ENCODE measurements at regions not wholly inside any gene's neighbourhood (a gene's known extent, or its start where the extent isn't known, plus 50 kb on each side); places are given as distances from the start of the nearest gene placed in this dataset.

DNA sequence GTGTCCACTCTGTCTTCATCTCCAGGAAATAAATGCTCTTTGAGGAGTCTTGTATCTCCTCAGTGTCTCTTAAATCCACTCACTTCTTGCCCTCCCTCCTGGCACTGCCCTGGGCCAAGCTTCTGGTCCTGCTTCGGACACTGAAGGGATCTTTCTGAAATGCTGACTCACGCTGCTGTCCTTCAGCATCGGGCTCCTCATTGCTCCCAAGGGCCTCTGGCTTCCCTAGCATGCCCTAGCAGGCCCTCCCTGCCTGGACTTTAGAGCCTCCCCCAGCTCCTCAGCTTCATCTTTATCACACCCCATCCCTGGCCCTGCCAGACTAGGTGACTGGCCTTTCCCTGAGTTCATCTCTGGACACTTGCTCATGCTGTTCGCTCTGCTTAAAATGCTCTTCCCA, 96.6 kb downstream of the FOXD2 start:
- TF ChIP-seq GATA3 (IDR thresholded peaks at IDR 0.05; ENCODE audit: low read depth, low read length) (no peak), GATA2 (IDR thresholded peaks at IDR 0.05; ENCODE audit: low read depth, low read length) (no peak)

DNA sequence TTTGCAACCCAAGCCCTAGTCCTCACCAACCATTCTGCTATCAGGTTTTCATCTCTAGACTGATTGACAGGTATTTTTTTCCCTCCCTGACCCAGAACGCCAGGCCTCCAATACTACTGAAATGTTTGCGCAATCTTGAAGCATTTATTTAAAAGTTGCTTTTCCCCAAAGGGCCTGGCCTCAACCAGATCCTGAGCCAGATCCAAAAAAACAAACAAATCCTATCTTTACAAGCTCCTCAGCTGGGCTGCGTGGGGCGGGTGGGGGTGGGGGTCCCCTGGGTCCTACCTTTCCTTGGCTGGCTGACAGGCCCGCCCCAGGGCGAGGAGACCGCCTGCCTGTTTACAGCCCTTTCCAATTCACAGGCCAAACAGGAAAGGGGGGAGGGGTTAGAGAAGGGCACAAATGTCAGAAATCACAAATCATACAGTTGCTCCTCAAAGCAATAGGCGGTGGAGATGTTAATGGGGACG, 98.8 kb downstream of the FOXD2 start:
- TF ChIP-seq GATA3 (IDR thresholded peaks at IDR 0.05; ENCODE audit: low read depth, low read length) (no peak), GATA2 (IDR thresholded peaks at IDR 0.05; ENCODE audit: low read depth, low read length) (no peak)

DNA sequence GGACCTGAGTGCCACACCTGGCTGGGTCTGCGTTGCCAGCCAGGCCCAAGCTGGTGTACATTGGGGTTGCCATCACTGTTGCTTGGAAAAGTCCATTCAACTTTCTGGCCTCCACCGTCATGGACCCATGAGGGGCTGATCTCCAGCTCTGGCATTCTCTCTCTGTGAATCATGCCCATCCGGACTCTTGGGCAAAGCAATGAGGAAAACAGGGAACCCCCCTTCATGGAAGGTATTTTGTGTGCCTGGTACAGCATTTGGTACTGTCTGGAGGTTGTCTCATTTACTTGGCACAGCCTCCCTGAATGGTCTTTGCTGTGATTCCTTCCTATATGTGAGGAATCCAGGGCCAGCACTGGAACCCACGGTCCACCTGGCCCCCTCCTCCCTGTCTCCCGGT, 99.4 kb downstream of the FOXD2 start:
- TF ChIP-seq GATA2 (IDR thresholded peaks at IDR 0.05; ENCODE audit: low read depth, low read length) = no peak
- no peak for TF ChIP-seq GATA3 (IDR thresholded peaks at IDR 0.05; ENCODE audit: low read depth, low read length)

DNA sequence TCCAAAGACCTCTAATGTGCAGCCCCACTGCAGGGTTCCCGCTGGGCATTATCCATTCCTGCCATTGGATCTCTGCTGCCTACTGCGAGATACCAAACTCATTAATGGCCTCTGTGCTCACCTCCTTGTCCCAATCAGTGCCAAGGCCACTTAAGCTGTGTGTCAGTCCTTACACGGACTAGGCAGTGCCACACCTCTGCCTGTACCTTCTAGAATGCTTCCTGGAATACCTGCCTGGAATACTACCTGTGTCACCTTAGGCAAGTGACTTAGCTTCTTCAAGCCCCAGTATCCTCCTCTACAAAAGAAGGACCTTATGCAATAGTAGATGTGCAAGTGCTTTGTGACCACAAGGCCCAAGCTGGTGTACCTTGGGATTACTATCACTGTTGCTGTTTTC, 100.1 kb downstream of the FOXD2 start:
- TF ChIP-seq GATA3 (IDR thresholded peaks at IDR 0.05; ENCODE audit: low read depth, low read length) = no peak
- TF ChIP-seq GATA2 (IDR thresholded peaks at IDR 0.05; ENCODE audit: low read depth, low read length) = no peak

DNA sequence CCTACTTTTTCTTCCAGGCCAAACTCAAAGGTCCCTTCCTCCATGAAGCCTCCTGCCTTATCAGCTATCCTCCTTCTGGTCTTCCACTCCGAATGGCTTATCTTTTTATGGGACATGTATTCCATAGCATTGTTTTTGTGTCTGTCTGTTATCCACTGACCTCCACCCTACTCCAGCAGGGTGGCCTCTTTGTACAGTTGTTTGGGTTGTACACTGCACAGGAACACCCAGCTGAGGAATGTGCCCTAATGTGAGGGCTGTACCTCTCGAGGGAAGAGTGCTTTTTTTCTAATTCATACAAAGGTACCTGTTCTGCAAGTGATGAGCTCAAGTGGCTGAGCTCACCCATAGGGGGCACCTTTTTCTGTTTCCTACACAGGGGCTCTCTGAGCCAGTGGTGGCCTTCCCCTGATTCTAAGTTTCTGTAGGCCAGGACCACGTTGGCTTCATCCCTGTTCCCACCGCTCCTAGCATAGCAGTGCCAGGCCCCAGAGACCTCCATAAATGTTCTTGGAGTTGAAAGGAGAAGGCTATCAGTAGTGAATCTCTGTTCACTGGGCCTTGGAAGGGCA, 108.2 kb downstream of the FOXD2 start:
- TF ChIP-seq GATA2 (IDR thresholded peaks at IDR 0.05; ENCODE audit: low read depth, low read length) = no peak
- no peak for TF ChIP-seq GATA3 (IDR thresholded peaks at IDR 0.05; ENCODE audit: low read depth, low read length)

DNA sequence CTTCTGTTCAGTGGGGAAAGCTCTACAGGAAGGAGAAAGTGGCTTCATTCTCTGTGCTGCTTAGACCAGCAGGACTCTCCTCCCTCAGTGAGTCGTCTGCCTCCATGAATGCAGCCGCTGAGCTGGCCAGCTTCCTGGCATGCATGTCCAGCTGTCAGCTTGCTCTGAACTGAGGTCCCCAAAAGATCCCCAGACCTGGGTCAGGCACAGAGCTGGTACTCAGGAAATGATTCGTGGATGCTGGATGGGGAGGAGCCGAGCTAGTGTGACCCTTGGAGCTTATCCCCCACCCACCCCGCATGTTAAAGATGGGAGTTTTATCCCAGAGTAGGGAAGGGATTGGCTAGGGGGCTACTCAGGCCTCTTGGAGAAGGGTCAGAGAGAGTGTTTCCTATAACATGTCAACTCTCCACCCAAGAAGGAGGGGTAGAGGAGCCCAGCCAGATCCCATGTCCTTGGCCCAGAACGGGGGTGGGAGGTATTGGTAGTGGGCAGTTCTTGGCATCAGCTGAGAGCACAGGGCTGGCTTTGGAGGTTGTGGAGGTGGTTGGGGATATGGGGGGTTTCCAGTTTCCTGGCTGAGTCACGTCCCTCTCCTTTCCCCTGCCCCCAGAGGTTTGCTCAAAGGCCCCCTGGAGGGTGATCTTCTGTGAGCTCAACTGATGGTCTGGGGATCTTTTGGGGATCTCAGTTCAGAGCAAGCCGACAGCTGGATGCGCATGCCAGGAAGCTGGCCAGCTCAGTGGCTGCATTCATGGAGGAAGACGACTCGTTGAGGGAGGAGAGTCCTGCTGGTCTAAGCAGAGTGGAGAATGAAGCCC, 110.1 kb downstream of the FOXD2 start:
- TF ChIP-seq GATA3 (IDR thresholded peaks at IDR 0.05; ENCODE audit: low read depth, low read length) = no peak
- TF ChIP-seq GATA2 (IDR thresholded peaks at IDR 0.05; ENCODE audit: low read depth, low read length) = no peak

DNA sequence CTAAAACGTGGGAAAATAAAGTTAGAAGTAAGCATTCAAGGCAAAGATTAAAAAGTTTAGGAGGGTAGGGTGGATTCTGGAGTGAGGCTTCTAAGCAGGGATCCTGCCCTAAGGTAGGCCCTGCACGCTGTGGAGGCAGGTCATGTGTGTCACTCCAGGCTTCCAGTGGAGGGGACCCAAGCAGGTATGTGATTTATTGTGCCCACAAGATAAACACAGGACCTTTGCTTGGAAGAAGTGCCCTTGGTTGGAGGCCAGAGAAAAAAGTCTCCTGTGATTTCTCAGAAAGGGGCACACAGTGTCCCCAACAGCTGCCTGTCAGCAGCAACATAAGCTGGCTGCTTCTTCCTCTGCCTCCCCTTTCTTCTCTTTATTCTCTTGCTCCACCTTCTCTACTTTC, 110.8 kb downstream of the FOXD2 start:
- TF ChIP-seq GATA3 (IDR thresholded peaks at IDR 0.05; ENCODE audit: low read depth, low read length) (no peak), GATA2 (IDR thresholded peaks at IDR 0.05; ENCODE audit: low read depth, low read length) (no peak)

DNA sequence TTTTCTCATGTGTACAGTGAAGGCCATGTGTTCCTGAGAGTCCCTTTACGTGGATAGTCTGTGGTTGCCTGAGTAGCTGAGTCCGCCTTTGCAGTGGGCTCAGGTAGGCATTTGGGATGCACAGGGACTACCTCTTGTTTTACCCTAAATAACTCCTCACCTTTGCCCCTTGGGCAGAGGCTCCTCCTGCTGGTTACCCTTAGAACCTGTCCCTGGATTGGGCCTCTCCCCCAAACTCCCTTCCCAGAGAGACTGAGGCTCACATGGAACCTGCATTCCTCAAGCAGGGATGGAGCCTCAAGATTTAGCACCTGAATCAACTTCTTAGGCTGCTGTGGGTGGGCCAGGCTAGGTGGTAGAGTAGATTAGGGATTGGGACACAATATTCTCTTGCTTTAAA, 111.7 kb downstream of the FOXD2 start:
- no peak for TF ChIP-seq GATA2 (IDR thresholded peaks at IDR 0.05; ENCODE audit: low read depth, low read length)
- TF ChIP-seq GATA3 (IDR thresholded peaks at IDR 0.05; ENCODE audit: low read depth, low read length) = no peak

DNA sequence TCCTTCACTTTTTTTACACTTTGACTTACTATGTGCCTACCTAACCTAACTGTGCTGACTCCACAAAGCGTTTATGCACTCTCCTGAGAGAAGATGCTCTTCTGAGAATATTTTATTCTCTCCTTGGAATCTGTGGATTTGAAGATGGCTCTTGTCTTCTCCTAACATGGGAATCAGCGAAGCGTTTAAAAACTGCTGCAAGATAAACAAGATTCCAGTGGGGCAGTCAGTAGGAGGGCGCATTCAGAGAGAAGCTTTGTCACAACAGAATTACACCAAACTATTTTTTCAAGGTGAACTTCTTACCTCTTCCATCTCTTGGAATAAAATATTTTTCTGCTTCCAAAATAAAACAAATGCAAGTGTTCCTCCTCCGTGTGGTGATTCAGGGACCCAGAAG, 113.1 kb downstream of the FOXD2 start:
- TF ChIP-seq GATA2 (IDR thresholded peaks at IDR 0.05; ENCODE audit: low read depth, low read length) (no peak), GATA3 (IDR thresholded peaks at IDR 0.05; ENCODE audit: low read depth, low read length) (no peak)

DNA sequence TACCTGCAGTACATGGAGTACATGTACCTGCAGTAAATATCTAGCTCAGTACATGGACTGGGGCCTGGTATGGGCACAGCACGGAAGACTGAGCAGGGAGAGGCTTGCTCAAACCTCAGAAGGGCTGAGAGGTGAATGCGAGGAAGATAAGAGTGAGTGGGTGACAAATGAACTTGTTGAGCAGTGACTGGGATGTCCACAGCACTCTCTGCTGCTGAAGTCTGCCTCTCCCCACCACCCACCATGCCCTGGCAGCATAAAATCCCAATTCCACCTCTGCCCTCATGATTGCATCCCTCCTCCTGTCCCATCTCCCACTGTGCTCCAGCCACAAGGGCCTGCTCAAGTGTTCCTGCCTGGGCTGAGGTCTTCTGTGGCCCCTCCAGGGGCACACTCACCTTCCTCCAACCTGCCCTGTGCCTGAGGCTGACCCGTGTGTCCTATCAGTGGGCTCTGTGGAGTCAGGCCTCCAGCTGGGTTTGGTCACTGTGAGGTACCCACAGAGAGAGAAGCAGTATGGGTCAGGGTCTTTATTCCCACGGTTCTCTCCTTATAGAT, 114.2 kb downstream of the FOXD2 start:
- TF ChIP-seq GATA2 (IDR thresholded peaks at IDR 0.05; ENCODE audit: low read depth, low read length) (no peak), GATA3 (IDR thresholded peaks at IDR 0.05; ENCODE audit: low read depth, low read length) (no peak)

DNA sequence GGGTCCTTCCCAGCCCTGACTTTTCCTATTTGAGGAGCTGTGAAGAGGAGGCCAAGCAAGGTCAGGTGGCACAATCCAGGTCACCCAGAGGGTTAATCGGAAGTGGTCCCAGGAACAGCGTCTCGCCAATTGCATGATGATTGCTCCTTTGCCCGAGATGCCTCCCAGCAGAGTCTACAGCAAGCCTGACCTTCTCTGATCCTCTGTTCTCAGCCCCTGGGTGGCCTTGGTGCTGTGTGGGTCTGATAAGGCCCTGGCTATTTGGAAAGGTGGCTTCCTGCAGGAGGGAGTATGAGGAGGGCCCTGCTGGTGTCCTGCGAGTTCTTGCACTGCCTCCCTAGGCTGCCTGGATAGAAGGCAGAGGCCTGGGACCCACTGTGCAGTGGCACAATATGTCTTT, 116.2 kb downstream of the FOXD2 start:
- TF ChIP-seq GATA3 (IDR thresholded peaks at IDR 0.05; ENCODE audit: low read depth, low read length) (no peak), GATA2 (IDR thresholded peaks at IDR 0.05; ENCODE audit: low read depth, low read length) (no peak)

DNA sequence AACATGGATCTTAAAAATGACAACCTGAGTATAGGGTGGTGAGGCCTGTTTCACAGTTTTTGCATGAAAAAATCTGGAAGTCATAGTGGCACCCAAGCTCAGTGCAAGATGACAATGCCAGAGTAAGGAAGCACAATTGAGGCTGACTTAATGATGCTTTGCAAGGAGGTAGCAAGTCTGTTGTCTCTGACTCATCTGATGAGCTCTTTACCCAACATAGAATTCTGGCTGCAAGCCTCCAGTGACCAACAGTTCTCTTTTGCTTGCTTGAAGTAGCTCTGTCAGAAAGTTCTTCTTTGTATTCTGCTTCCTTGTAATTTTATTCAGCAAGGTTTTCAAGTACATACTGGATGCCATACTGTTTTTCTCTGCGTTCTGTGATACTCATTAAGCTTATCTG, 117.1 kb downstream of the FOXD2 start:
- TF ChIP-seq GATA3 (IDR thresholded peaks at IDR 0.05; ENCODE audit: low read depth, low read length) (no peak), GATA2 (IDR thresholded peaks at IDR 0.05; ENCODE audit: low read depth, low read length) (no peak)

DNA sequence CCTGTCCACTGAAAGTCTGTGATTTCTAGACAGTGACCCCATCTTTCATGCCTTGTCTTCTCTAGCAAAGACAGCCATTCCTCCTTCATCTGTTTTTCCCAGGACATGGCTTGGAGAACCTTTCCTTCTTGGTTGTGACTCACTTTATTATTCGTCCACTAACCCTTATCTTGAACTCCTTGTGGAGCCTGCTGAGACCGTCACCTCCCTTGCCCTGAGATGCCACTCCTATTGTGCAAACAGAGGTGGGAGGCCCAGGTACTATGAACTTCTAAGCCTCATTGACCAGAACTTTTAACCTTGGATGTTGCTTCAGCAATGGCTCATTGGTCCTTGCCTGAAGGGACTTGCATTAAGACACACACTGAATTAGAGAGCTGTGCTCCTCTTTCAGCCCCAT, 117.5 kb downstream of the FOXD2 start:
- TF ChIP-seq GATA2 (IDR thresholded peaks at IDR 0.05; ENCODE audit: low read depth, low read length) = no peak
- TF ChIP-seq GATA3 (IDR thresholded peaks at IDR 0.05; ENCODE audit: low read depth, low read length) = no peak

DNA sequence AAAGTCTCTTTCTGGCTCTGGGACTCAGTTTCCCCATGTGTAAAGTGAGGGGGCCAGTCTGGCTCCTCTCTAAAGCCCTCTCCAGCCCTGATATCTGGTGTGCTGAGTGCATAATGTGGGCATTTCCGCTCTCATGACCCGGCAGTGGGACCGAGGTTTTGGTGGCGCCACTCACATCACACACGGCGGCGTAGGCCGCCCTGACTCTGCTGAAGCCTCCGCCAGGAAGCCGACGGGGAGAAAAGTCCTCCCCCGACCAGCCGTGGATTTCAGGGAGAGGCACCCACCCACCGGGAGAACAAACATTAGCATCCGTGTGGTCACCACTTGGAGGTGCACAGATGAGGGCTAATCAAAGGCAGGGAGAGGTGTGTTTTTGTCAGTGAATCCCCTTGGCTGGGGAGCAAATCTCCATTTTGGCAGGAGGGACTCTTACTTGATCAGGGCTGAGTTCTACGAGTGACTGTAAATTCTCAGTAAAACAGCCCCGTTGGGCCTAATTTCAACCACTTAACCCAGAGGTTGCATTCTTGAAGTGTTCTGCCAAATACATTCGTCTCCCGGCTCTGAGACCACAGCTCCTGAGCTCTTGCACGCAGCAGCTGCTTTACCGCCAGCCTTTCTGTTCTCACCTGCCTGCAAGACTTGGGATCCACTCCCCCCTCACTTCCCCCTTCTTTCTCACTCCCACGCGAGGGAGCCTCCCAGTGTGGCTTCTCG, 118.2 kb downstream of the FOXD2 start:
- TF ChIP-seq GATA2 (IDR thresholded peaks at IDR 0.05; ENCODE audit: low read depth, low read length) = no peak
- TF ChIP-seq GATA3 (IDR thresholded peaks at IDR 0.05; ENCODE audit: low read depth, low read length) = no peak

Data from SH-SY5Y (cell line).